Lung (tissue), 11 donors: ENCODE measurements at regions not wholly inside any gene's neighbourhood (a gene's known extent, or its start where the extent isn't known, plus 50 kb on each side); places are given as distances from the start of the nearest gene placed in this dataset.

Source experiments
- ATAC-seq: fragments of 200-7000 bp; cut with Tn5 transposase; one replicate; pipeline ENCODE4 v1.9.1; 2020; ENCODE audit warnings: moderate number of reproducible peaks; ENCODE audit not compliant: insufficient read depth, low FRiP score
- DNase-seq, 3 donors: peaks; one replicate each; pipeline ENCODE4 v3.0.0-alpha.2; 2013 to 2017
- H3K27ac ChIP-seq, 2 donors: one replicate each; pipeline ENCODE4 v1.5.1; 2013; ENCODE audit warnings: mild to moderate bottlenecking in 2 of 2, moderate library complexity in 2 of 2, control low read depth in 1 of 2, inconsistent platforms in 1 of 2, low read depth in 1 of 2, low read length in 1 of 2
- H3K27me3 ChIP-seq, 3 donors: one replicate each; pipeline ENCODE4 v1.5.1; 2013; ENCODE audit warnings: low read length in 2 of 3; ENCODE audit not compliant: control insufficient read depth in 3 of 3, insufficient read depth in 3 of 3
- H3K36me3 ChIP-seq, 4 donors: one replicate each; pipeline ENCODE4 v1.5.1; 2013; ENCODE audit warnings: low read length in 4 of 4, mild to moderate bottlenecking in 1 of 4, moderate library complexity in 1 of 4; ENCODE audit not compliant: control insufficient read depth in 4 of 4, insufficient read depth in 4 of 4
- H3K4me1 ChIP-seq, 5 donors: one replicate each; pipeline ENCODE4 v1.5.1; 2013; ENCODE audit warnings: low read length in 5 of 5, mild to moderate bottlenecking in 2 of 5, moderate library complexity in 1 of 5; ENCODE audit not compliant: control insufficient read depth in 5 of 5, insufficient read depth in 5 of 5
- H3K4me3 ChIP-seq: one replicate; pipeline ENCODE4 v1.5.1; 2013; ENCODE audit warnings: mild to moderate bottlenecking, control low read depth, moderate library complexity
- H3K9ac ChIP-seq, 2 donors: one replicate each; pipeline ENCODE4 v1.5.1; 2013; ENCODE audit warnings: low read length in 2 of 2, control low read depth in 1 of 2; ENCODE audit not compliant: insufficient read depth in 1 of 2
- H3K9me3 ChIP-seq, 4 donors: one replicate each; pipeline ENCODE4 v1.5.1; 2013; ENCODE audit warnings: low read length in 3 of 4, mild to moderate bottlenecking in 1 of 4, moderate library complexity in 1 of 4; ENCODE audit not compliant: control insufficient read depth in 4 of 4, insufficient read depth in 3 of 4
- CTCF ChIP-seq: IDR thresholded peaks from 2 replicates; pipeline ENCODE4 v1.5.1; 2012; ENCODE audit warnings: mild to moderate bottlenecking; ENCODE audit errors: control extremely low read depth, extremely low read depth
- WGBS, 2 donors: extraction: QIAGEN DNeasy Blood & Tissue Kit; methylation state at CpG; one replicate each; pipeline ENCODE4 v1.1.7; 2013; 5-methylcytosine and 5-hydroxymethylcytosine counted together
- donor health status: control.
- donor health status: control.
- donor health status: Bipolar disorder and iron deficiency.
- donor health status: healthy.
- donor health status: DM: yes; HTN: yes; CAD: no.

- no peaks in the 10 kb centered on the region for H3K36me3 ChIP-seq
- no peak for DNase-seq
- 63 to 67% methylated on average over 3 of the region's 3 CpGs for WGBS, 2 donors
- H3K4me1 ChIP-seq, result no peaks in the 10 kb centered on the region
- no peak for ATAC-seq
- no peak overlapping the region for H3K9ac ChIP-seq
- no peak overlapping the region for H3K27ac ChIP-seq
- H3K27me3 ChIP-seq, result no peaks in the 10 kb centered on the region
- H3K9me3 ChIP-seq, result peaks cover 0 to 3% (median 1%) of the 10 kb centered on the region in 4 donors
- no peak overlapping the region for H3K4me3 ChIP-seq
- TF ChIP-seq CTCF, result no peak
These were observed 52.6 kb upstream of the ASB17 start for GRCh38 chr1:75984781-75985180.

- Histone ChIP-seq H3K36me3 (no peaks in the 10 kb centered on the region), H3K27ac (no peak overlapping the region), H3K9ac (no peak overlapping the region), H3K9me3 (peaks cover 0 to 3% (median 1%) of the 10 kb centered on the region in 4 donors), H3K4me1 (no peaks in the 10 kb centered on the region), H3K27me3 (no peaks in the 10 kb centered on the region), H3K4me3 (no peak overlapping the region)
- ATAC-seq (no peak), DNase-seq (no peak)
- no peak for TF ChIP-seq CTCF
- WGBS, 2 donors, result 60 to 83% methylated on average over 4 of the region's 4 CpGs
These were observed 53.6 kb upstream of the ASB17 start for GRCh38 chr1:75985827-75986226.

GRCh38 chr1:75986478-75986877, 54.3 kb upstream of the ASB17 start:
- DNase-seq, result no peak
- Histone ChIP-seq H3K36me3 (no peaks in the 10 kb centered on the region), H3K9me3 (peaks cover 0 to 3% (median 1%) of the 10 kb centered on the region in 4 donors), H3K4me1 (no peaks in the 10 kb centered on the region), H3K9ac (no peak overlapping the region), H3K27ac (no peak overlapping the region), H3K27me3 (no peaks in the 10 kb centered on the region), H3K4me3 (no peak overlapping the region)
- no peak for ATAC-seq
- no peak for TF ChIP-seq CTCF

GRCh38 chr1:75989121-75989520, 56.9 kb upstream of the ASB17 start:
- 82 to 85% methylated on average over 3 of the region's 3 CpGs for WGBS, 2 donors
- Histone ChIP-seq H3K27ac (no peak overlapping the region), H3K27me3 (no peaks in the 10 kb centered on the region), H3K4me1 (peaks cover 0 to 4% (median 0%) of the 10 kb centered on the region in 5 donors), H3K4me3 (no peak overlapping the region), H3K9ac (no peak overlapping the region), H3K36me3 (no peaks in the 10 kb centered on the region), H3K9me3 (peaks cover 0 to under 1% (median under 1%) of the 10 kb centered on the region in 4 donors)
- ATAC-seq, result no peak
- DNase-seq, result no peak
- TF ChIP-seq CTCF, result no peak
